ENCODE measurements at regions not wholly inside any gene's neighbourhood (a gene's known extent, or its start where the extent isn't known, plus 50 kb on each side); places are given as distances from the start of the nearest gene placed in this dataset.
"Not testable (repeated sequence)": the region's sequence is repeated elsewhere in the genome, so short reads cannot be mapped to it uniquely, and the experiment has no call there.

- no peak for DNase-seq (ENCODE audit: extremely low read depth, insufficient read length)
- H3K4me3 ChIP-seq (replicated peaks; ENCODE audit: low read depth, low read length) = no peak overlapping the region
- H3K27me3 ChIP-seq (replicated peaks; ENCODE audit: control insufficient read depth, insufficient read depth, low read length) = no peaks in the 10 kb centered on the region
- no peaks in the 10 kb centered on the region for H3K36me3 ChIP-seq (ENCODE audit: control insufficient read depth, insufficient read depth, low read length)
- no peak for TF ChIP-seq CTCF (IDR thresholded peaks at IDR 0.05; ENCODE audit: insufficient read depth, low read length, poor library complexity, severe bottlenecking)
Observed at GRCh38 chr10:107969936-107970335, 805.4 kb upstream of the SORCS1 start.

GRCh38 chr10:107966826-107967225, 802.3 kb upstream of the SORCS1 start:
- Histone ChIP-seq H3K4me3 (replicated peaks; ENCODE audit: low read depth, low read length) (no peak overlapping the region), H3K27me3 (replicated peaks; ENCODE audit: control insufficient read depth, insufficient read depth, low read length) (no peaks in the 10 kb centered on the region), H3K36me3 (ENCODE audit: control insufficient read depth, insufficient read depth, low read length) (no peaks in the 10 kb centered on the region)
- no peak for DNase-seq (ENCODE audit: extremely low read depth, insufficient read length)
- no peak for TF ChIP-seq CTCF (IDR thresholded peaks at IDR 0.05; ENCODE audit: insufficient read depth, low read length, poor library complexity, severe bottlenecking)

- DNase-seq (ENCODE audit: extremely low read depth, insufficient read length) = no peak
- Histone ChIP-seq H3K36me3 (ENCODE audit: control insufficient read depth, insufficient read depth, low read length) (no peaks in the 10 kb centered on the region), H3K27me3 (replicated peaks; ENCODE audit: control insufficient read depth, insufficient read depth, low read length) (no peaks in the 10 kb centered on the region), H3K4me3 (replicated peaks; ENCODE audit: low read depth, low read length) (no peak overlapping the region)
- TF ChIP-seq CTCF (IDR thresholded peaks at IDR 0.05; ENCODE audit: insufficient read depth, low read length, poor library complexity, severe bottlenecking) = no peak
Observed at GRCh38 chr10:107952649-107953556, 788.4 kb upstream of the SORCS1 start.

GRCh38 chr10:107950411-107951062, 786.0 kb upstream of the SORCS1 start:
- H3K27me3 ChIP-seq (replicated peaks; ENCODE audit: control insufficient read depth, insufficient read depth, low read length); H3K4me3 ChIP-seq (replicated peaks; ENCODE audit: low read depth, low read length); DNase-seq (ENCODE audit: extremely low read depth, insufficient read length); H3K36me3 ChIP-seq (ENCODE audit: control insufficient read depth, insufficient read depth, low read length): not testable (repeated sequence)

- H3K4me3 ChIP-seq (replicated peaks; ENCODE audit: low read depth, low read length) = no peak overlapping the region
- no peak for DNase-seq (ENCODE audit: extremely low read depth, insufficient read length)
- H3K36me3 ChIP-seq (ENCODE audit: control insufficient read depth, insufficient read depth, low read length) = no peaks in the 10 kb centered on the region
- no peak for TF ChIP-seq CTCF (IDR thresholded peaks at IDR 0.05; ENCODE audit: insufficient read depth, low read length, poor library complexity, severe bottlenecking)
- no peaks in the 10 kb centered on the region for H3K27me3 ChIP-seq (replicated peaks; ENCODE audit: control insufficient read depth, insufficient read depth, low read length)
Observed at GRCh38 chr10:107942826-107943225, 778.3 kb upstream of the SORCS1 start.

- Histone ChIP-seq H3K36me3 (ENCODE audit: control insufficient read depth, insufficient read depth, low read length) (no peaks in the 10 kb centered on the region), H3K4me3 (replicated peaks; ENCODE audit: low read depth, low read length) (no peak overlapping the region), H3K27me3 (replicated peaks; ENCODE audit: control insufficient read depth, insufficient read depth, low read length) (no peaks in the 10 kb centered on the region)
- DNase-seq (ENCODE audit: extremely low read depth, insufficient read length) = no peak
- no peak for TF ChIP-seq CTCF (IDR thresholded peaks at IDR 0.05; ENCODE audit: insufficient read depth, low read length, poor library complexity, severe bottlenecking)
Observed at GRCh38 chr10:107933076-107933475, 768.6 kb upstream of the SORCS1 start.

Measured in GM06990 (cell line).